NT2/D1 (cell line): ENCODE measurements at regions not wholly inside any gene's neighbourhood (a gene's known extent, or its start where the extent isn't known, plus 50 kb on each side); places are given as distances from the start of the nearest gene placed in this dataset.

Experiments used
- SUZ12 ChIP-seq: IDR thresholded peaks from 2 replicates; pipeline ENCODE4 v1.6.1; 2011; ENCODE audit not compliant: insufficient read length, insufficient read depth; ENCODE audit errors: extremely low read depth
- YY1 ChIP-seq: IDR thresholded peaks from 2 replicates; pipeline ENCODE4 v1.6.1; 2011; ENCODE audit not compliant: insufficient read length, insufficient read depth
- ZNF274 ChIP-seq: IDR thresholded peaks from 2 replicates; pipeline ENCODE4 v1.6.1; 2011; ENCODE audit warnings: mild to moderate bottlenecking, low read depth, low read length

DNA sequence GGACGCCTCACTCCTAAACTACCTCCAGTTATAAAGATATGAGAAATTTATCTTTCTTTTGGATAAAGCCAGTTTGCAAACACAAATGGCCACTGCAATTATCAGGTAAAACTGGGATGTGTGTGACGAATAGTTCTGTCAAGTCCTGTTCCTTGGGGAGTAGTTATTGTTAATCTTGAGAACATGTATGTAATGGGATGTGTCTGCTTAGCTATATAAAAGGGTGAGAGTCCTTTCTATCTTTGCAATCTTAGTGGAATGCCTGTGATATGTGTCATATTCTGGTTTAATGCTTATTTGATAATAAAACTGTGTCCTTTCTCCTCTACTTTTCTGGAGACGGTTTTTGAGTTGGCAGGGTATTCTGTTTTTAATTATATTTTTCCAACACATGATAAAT, 56.1 kb upstream of the PKP2 start:
- no peak for TF ChIP-seq SUZ12
- TF ChIP-seq ZNF274, result no peak
- no peak for TF ChIP-seq YY1
